Testis (tissue), 2 donors: ENCODE measurements at regions not wholly inside any gene's neighbourhood (a gene's known extent, or its start where the extent isn't known, plus 50 kb on each side); places are given as distances from the start of the nearest gene placed in this dataset.

Experiments
- CTCF ChIP-seq, 3 experiments: fragments of 450-650 bp in 2 of 3; fragments of 200-600 bp in 1 of 3; sonication (generic) in 1 of 3; IDR thresholded peaks; one replicate each; pipeline ENCODE4 v1.5.1; 2016 to 2019; ENCODE audit warnings: antibody characterized with exemption in 3 of 3, mild to moderate bottlenecking in 2 of 3, moderate library complexity in 1 of 3
- POLR2A ChIP-seq: fragments of 450-650 bp; IDR thresholded peaks from one replicate; pipeline ENCODE4 v1.6.1; 2017; ENCODE audit warnings: antibody characterized with exemption, mild to moderate bottlenecking, moderate library complexity

- TF ChIP-seq POLR2A (no peak), CTCF (IDR thresholded peaks at IDR 0.05) (no peak)
These were observed 179.4 kb downstream of the QDPR start for GRCh38 chr4:17332478-17332877.
